NCI-H345 treated with DMSO at 0.1 percent for 48 hours (cell line): ENCODE measurements at regions not wholly inside any gene's neighbourhood (a gene's known extent, or its start where the extent isn't known, plus 50 kb on each side); places are given as distances from the start of the nearest gene placed in this dataset.
"Not testable (repeated sequence)": the region's sequence is repeated elsewhere in the genome, so short reads cannot be mapped to it uniquely, and the experiment has no call there.

Source experiments
- DNase-seq: peaks from one replicate; lab custom pipeline; 2025; ENCODE audit not compliant: unreplicated experiment; lab: John Stamatoyannopoulos, UW

DNA sequence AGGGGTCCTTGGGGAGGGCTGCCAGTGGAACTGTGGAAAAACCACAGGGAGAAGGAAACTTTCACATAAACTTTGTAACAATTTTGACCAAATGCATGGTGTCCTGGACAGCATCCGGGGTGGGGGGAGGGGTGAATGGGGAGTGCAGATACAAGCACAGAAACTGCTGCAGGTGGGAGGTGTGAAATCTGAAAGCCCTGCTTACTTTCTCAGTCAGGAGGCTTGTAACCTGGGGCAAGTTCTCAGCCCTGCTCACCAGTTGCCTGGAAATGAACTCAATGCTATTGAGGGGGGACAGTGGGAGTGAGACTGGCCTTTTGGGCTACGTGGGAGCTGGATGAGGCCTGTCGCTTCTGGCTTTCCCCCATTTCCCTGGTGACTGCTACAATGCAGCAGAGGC lies 694.5 kb upstream of the ZNF608 start:
- DNase-seq: no peak

DNA sequence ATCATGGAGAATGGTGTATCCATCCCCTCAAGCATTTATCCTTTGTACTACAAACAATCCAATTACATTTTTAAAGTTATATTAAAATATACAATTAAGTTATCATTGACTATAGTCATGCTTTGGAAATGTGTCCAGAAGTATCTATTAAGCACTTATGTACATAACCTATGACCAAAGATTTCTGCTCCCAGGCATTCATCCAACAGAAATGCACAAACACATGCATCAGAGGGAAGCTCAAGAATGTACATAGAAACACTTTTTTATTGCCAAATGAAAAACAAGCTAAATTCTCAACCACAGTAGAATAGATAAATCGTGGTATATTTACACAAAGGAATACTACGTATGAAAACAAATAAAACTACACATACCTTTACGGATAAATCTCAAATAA lies 700.5 kb upstream of the ZNF608 start:
- DNase-seq: no peak

DNA sequence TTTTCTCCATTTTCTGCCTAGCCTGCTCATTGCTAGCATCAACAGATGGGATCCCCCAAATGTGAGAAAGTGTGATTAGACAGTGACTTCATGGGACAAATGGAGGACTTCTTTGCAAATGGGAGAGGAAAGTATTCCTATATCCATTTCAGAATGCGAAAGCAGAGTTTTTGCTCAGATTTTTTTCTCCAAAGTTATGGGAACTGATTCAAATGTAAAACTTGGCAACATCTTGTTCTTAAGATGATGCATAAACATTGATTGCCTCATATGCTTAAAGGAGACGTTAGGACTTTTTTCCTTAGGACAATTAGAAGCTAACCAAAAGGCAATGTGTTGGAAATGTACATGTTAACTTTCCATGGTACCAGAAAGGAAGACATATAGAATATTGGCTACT lies 704.3 kb upstream of the ZNF608 start:
- DNase-seq: no peak

DNA sequence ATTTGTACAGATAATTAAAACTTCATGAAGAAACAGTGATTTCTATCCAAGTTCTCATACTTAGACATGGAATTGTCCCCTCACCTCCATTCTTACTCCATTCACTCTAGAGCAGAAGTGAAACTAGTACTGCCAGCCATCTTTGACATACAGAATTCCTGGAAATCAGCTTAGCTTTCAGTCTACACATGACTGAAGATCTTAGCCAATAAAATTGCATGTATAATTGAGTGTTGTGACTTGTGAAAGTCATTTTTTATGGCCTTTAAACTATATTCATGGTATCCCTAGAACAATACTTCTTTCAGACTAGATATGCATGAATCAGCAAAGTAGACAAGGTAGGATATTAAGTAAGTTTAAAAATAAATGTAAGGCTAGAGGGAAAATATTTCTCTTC lies 705.2 kb upstream of the ZNF608 start:
- no peak for DNase-seq

DNA sequence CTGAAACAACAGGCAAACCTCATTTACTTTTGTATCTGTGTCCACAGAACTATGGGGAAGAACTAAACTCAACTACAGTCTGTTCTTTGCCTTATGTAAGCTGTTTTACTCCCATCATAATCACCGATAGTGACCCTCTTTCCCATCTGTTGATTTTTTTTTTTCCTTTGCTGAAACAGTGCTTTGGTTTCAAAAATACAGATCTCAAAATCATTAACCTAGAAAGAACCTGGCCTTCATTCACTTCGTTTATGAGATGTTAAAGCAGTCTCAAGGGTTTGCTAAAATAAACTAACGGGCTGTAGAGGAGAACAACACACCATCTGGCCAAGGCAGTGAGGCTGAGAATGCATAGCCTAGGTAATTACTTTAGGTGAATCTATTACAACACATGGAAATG lies 706.6 kb upstream of the ZNF608 start:
- no peak for DNase-seq

DNA sequence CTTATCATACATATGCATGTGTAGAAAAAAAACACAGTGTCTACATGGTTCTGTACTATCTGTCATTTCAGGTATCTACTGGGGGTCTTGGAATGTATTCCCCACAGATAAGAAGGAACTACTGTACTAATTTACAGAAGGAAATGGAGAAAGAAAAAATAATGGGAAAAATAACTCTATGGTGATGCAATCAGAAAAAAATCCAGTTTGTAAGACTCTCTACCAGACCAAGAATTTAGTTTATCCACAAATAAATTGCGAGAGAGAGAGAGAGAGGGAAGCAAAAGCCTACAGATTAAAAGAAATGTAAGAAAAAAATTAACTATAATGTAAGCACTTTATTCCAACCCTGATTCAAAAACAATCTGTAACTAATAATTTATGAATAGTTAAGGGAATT lies 708.6 kb upstream of the ZNF608 start:
- no peak for DNase-seq

DNA sequence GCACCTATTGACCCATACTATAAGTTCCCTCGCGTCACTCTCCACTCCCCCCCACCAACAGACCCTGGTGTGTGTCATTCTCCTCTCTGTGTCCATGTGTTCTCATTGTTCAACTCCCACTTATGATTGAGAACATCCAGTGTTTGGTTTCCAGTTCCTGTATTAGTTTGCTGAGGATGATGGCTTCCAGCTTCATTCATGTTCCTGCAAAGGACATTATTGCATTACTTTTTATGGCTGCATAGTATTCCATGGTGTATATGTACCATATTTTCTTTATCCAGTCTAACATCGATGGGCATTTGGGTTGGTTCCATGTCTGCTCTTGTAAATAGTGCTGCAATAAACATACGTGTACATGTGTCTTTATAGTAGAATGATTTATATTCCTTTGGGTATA lies 709.6 kb upstream of the ZNF608 start:
- DNase-seq: not testable (repeated sequence)

DNA sequence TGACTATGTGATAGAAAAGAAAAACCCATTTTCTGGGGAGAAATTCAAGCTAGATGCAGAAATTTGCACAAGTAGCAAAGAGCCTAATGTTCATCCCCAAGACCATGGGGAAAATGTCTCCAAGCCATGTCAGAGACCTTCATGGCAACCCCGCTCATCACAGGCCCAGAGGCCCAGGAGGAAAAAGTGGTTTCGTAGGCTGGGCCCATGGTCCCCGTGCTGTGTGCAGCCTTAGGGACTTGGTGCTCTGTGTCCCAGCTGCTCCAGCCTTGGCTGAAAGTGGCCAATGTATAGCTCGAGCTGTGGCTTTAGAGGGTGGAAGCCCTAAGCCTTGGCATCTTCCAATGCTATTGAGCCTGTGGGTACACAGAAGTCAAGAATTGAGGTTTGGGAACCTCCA lies 711.2 kb upstream of the ZNF608 start:
- no peak for DNase-seq

DNA sequence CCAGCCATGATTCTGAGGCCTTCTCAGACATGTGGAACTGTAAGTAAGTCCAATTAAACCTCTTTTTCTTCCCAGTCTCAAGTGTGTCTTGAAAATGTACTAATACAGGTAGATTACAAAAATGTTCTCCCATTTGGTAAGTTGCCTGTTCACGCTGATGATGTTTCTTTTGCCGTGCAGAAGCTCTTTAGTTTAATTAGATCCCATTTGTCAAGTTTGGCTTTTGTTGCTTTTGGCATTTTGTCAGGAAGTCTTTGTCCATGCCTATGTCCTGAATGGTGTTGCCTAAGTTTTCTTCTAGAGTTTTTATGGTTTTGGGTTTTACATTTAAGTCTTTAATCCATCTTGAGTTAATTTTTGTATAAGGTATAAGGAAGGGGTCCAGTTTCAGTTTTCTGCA lies 712.5 kb upstream of the ZNF608 start:
- DNase-seq: not testable (repeated sequence)

DNA sequence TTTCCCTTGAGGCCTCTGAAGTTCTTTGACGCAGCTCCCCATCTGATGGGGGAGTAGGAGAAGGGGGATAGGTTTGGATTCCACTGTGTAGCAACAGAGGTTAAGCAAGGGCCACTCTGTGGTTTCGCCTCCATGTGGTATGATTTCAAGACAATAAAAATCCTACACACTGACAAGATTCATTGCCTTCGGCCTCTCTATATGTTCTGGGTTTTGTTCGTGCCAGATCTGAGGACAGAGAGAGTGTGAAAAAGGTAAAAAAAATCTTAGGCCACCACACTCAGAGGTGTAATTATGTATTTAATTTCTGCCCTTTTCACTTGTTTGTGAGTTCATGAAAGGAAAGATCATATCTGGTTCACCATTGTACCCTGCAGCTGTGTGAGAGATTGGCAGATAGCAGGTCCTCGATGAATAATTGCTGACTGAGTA lies 715.2 kb upstream of the ZNF608 start:
- no peak for DNase-seq

DNA sequence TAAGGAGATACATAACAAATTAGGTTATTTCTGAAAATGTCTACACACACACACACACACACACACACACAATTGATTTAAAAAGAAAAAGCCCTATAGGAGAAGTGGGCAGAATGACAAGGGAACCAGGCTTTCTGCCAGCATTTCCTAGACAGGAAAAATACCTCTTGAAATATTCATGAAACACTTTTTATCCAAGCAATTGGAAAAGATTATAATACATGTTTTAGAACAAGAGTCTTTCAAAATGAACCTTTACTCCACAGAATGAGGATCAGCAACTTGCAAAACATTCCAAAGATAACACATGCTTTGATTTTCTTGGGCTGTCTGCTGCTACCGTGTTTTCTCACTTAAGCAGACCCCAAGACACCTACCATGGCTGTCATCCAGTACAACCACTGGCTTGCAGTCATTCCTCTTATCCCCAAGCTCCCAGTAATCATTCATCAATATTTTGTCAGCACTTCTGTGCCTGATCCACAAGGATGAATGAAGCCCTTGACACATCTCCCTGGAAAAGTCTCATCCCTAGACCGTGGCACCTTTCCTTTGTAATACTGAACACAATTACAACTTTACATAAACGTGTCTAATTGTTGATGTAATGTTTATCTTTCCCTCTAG lies 717.1 kb upstream of the ZNF608 start:
- no peak for DNase-seq

DNA sequence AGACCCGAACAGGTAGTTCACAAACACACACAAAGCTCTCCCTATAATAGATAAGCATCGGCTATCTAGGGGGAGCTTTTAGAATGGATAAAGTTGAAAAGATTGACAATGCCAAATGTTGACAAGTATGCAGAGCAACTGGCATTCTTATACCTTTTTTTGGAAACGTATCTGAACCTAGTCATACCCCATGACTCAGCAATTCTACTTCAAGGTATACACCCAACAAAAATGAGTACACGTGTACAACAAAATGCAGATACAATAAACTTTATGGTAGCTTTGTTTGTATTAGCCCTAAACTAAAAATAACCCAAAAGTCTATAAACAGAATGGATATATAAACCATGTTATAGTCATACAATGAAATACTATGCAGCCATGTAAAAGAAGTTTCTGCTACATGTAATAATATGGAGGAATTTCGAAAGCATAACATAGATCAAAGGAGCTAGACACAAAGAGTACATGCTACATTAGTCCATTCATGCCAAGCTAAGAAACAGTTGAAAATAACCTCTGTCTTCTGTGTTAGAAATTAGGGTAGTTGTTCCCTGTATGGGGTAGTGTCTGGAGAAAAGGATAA lies 718.5 kb upstream of the ZNF608 start:
- no peak for DNase-seq

DNA sequence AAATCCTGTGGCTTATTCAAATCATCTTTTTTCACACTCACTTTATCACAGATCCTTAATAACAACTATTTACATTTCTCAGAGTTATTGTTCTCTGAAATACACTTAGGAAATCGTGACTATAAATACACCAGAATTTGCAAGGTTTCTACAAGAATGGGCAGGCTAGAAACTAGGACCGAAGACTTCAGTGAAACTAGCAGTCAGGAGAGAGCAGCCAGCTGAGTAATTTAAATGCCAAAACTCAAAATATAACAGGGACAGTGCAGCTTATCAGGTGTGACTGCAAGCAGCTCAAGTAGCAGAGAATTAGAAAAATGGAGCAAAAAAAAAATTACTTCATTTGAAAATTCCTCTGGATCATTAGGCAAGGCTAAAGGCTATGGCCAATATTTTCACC lies 719.3 kb upstream of the ZNF608 start:
- no peak for DNase-seq

DNA sequence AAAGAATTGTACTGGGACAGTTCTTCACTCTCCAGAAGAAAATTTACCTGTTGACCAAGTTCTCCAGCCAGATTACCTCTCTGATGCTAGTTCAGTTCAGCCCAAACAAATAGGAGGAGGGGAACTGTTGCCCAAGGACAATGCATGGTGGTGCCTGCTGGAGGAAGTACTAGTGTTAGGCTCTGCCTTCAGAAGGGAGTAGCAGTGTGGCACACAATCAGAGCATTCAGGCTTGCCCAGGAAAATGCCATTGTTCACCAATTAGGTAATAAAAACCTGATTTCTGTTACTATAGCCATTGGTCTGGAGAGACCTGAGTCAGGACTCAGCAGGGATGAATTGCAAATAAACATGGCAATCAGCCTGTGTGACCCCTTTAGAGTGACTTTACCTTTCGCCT lies 720.8 kb upstream of the ZNF608 start:
- DNase-seq: no peak

DNA sequence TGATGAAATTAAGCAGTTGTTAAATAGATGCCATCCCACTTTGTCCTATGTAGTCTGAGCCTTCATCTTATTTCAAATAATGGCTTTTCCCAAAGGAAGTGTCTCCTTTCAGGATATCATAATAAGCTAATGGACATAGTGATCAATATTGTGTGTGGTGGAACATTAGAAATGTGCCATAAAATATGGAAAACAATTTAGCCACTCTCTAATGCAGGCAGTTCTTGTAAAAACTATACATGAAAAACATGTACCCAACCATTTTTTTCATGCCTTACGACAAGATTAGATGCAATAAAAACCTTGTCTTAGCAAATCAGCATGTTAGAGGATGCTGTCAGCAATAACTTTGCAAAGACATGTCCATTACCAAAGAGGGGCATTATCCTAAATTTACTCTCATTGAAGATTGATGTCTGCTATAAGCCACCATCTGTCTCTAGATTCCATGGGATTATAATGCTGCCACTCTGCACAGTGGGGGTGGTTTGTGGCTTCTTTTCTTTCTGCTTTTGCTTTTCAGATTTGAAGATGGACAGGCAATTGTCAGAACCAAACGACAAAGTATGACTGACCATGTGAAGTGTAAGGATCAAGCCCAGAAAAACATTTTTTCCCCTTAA lies 724.0 kb upstream of the ZNF608 start:
- DNase-seq: no peak

DNA sequence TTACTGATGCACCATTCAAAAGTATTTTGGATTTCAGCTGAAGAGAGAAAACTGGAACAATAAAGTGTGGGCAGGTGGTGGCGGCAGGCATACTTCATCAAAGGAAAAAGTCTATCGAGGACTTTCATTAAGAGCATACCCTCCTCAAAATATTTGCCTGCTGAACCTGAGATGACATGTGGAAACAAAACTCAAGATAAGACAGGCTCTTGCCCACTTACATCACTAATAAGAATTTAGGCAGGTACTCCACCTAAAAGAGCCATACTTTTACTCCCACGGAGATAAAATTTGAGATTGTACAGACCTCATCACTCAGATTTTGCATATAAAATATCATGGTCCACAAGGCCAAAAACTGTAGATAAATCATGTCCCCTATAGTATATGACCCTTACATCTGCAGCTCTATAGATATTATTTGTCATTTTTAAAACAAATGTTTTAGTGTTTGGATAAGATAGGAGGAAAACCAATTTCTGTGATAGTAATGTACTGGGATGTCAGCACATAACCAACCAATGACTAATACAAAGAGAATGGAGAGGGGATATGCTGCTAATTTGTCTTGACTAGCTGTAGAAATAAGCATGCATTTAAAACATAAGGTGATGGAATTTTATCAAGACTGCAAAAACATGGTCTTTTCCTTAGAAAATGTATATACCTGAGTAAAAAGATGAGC lies 730.6 kb upstream of the ZNF608 start:
- no peak for DNase-seq

DNA sequence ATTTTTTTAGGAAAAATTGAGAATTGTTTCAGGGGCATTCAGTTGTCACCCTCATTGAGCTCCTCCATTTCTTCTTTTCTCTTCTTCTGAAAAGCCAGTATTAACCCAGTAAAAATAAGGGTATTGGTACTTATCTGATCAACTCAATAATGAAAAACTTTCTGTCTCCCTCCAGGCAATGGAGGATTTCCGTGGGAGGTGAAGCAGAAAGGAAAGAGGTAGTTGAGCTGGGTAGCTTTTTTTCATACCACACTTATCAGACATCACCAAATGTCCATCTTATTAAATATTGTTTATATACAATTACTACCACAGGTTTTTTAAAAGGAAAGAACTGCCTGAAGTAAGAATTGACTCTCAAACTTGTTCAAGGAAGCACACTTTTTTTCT lies 731.1 kb upstream of the ZNF608 start:
- no peak for DNase-seq

DNA sequence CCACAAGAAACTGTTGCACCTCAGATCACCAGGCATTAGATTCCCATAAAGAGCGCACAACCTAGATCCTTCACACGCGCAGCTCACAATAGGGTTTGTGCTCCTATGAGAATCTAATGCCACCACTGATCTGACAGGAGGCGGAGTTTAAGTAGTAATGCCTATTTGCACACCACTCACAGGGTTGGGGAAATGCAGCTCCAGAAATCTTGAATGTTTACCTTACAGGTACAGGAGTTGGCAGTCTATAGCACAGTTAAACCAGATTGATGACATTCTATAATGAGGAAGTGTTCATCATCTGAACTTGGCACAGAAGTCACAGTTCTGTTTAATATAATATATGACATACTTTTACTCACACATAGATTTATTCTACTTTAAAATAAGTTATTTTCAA lies 732.2 kb upstream of the ZNF608 start:
- DNase-seq: no peak

DNA sequence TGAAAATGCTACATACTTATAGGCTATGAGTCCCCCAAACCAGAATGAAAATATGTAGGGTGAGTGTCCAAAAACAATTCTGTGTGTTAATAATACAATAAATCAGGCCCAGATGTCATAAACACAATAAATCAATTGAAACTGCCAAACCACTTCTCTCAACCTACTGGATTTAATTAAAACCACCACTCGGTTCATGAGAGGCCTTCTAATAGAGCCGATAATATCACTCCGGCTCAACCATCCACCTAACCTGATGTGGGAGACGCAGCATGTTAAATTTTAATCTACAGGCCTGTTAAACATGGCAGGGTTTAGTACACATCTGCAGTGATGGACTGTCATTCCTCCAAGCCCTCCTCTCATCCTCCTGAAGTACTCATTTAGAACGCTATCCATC lies 734.5 kb upstream of the ZNF608 start:
- DNase-seq: no peak

DNA sequence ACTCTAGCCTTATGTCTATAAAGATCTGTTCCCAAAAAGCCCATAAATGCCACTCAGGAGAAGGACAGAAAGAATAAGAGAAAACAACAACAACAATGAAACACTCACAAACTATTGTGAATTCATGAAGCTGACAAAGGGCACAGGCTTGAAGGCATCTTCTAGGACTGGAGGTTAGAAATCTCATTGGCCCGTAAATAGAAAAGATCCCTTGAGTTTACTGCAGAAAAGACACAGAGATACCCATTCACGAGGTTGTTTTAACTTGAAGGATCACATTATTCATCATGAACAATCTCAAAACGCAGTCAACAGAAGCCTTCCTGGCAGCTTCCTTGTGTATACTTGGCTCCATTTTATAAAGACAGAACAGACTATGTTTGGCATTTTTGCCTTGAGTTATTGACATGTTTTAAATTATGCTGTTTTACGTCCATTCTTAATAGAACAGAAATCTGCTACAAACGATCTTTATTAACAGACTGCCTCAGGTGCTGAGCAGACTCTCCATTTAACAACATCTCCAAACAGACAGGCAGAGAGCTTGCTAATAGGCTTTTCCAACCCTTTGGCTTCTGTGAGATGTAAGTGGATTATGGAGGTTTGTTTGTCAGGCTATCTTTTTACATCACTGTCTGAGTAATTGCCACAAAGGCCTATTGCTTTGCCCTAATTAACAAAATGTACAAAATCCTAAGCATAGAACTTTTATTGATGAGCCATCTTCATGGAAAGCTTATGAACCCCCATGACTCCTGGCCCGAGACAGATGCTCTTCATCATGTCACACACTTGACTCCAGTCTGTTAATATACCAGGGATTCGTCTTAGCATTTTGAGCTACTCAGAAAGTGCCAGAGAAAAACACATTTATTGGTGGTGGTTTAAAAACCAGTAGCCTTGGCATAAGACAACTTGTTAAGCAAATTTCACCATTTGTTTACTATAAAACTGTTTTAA lies 735.3 kb upstream of the ZNF608 start:
- DNase-seq: no peak

DNA sequence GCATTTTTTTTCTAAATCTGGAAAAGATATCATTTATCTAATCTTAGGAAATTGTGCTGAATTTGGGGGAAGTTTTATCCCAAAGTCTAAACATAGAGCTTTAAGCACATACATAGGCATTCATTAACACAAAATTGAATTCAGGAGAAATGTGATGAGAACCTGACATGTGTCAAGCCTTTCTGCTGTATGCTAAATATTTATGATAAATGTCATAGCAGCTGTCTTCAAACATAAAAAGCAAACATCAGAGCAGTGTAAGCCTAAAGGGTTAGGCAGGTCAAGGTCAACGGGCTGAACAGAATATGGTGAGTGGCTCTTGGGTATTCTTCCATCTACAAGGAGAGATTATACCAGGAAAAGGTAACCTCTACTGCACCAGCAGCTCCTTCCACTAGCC lies 737.2 kb upstream of the ZNF608 start:
- no peak for DNase-seq
